NCI-H1048 (cell line): ENCODE measurements at regions not wholly inside any gene's neighbourhood (a gene's known extent, or its start where the extent isn't known, plus 50 kb on each side); places are given as distances from the start of the nearest gene placed in this dataset.

Experiments used
- DNase-seq: peaks from one replicate; lab custom pipeline; 2025; lab: John Stamatoyannopoulos, UW

GRCh38 chr10:36111676-36112075, 469.6 kb upstream of the FZD8 start:
- DNase-seq: no peak

DNA sequence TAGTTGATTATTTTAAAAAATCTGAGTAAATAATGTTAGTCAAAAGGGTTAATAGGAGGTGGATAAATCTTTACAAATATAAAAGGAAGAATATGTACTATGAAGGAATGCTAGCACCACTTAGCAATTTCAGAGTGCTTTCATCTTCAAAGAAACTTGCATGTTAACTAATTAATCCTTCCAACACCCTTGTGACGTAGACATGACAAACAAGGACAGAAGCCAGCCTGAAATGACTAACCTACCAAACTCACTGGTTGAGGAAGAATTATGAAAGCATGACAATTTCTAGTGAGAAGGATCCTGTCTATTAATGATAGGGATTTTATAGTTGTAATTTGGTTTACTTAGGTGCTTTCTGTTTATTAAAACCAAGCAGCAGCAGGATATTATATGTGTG, 468.0 kb upstream of the FZD8 start:
- DNase-seq: no peak

- no peak for DNase-seq
Measured at GRCh38 chr10:36109399-36110023, 467.4 kb upstream of the FZD8 start.

GRCh38 chr10:36097696-36098095, 455.6 kb upstream of the FZD8 start:
- DNase-seq: no peak

DNA sequence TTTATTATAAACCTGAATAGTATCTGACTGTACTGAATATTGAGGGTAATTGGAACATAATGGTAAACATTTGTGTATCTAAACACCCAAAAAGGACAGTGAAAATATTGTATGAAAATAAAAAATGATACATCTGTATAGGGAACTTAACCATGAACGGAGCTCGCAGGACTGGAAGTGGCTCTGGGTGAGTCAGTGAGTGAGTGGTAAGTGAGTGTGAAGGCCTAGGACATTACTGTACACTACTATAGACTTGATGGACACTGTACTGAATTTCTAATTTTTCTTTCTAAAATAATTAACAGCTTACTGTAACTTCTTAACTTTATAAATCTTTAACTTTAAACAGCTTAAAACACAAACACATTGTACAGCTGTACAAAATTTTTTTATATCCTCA, 454.5 kb upstream of the FZD8 start:
- no peak for DNase-seq

DNA sequence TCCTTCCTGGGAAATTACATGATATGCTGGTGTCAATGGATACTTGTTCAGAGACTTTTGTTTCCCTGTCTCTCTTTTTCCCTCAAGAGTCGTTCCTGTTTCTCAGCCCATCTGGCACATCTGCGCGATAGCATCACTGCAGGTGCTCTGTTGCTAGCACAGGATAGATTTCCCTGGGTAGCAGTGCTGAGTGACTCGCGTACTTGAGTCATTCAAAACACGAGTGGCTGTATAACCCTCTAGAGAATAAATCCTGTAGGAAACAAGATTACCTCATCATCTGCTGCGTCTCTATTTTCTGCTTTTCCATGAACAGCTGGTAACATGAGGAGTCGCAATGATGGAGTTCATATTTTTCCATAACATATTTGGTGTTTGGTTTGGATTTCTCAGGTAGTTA, 452.0 kb upstream of the FZD8 start:
- DNase-seq: no peak

DNA sequence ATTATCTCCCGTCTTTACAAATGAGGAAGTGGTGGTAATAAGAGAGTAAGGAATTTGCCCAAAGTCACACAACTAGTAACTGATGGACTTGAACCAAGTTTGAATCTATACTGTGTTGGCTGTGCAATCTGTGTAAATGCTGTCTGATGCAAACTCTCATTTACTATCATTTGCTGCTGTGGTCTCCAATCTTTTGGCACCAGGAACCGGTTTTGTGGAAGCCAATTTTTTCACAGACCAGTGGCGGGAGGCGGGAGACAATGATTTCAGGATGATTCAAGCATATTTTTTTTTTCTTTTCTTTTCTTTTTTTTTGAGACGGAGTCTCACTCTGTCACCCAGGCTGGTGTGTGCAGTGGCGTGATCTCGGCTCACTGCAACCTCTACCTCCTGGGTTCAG, 450.0 kb upstream of the FZD8 start:
- no peak for DNase-seq

GRCh38 chr10:36091007-36091406, 448.9 kb upstream of the FZD8 start:
- no peak for DNase-seq

DNA sequence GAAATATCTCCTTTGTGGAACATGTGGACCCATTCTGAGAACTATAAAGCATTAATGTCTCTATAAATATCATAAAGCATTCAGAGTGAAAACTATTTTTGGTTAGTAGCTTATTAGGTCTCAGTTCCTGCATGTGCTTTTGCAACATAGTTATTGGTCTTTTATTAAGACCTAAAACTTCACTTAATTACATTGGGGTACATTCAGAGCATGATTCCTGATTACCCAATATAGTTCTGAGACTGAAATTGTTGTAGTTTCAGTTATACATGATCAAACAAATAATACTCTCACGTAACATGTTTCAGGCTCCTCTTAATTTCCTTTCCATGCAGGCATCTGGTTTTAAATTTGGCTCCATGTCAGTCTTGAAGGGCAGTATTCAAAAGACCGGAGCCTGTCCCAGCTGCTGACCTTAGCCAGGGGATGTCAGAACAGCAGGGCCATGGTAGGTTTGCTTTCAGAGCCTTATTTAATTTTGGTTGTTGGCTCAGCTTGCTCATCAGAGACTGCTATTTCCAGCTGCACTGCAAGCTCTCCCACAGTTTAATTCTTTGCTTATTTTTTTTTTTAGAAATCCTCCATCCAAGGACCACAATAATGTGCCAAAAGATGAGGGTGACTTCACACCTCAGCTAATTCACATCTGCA, 447.8 kb upstream of the FZD8 start:
- no peak for DNase-seq

- no peak for DNase-seq
Measured at GRCh38 chr10:36087006-36088005, 445.2 kb upstream of the FZD8 start.

GRCh38 chr10:36075196-36075595, 433.1 kb upstream of the FZD8 start:
- DNase-seq: no peak

- DNase-seq: no peak
Measured at GRCh38 chr10:36073796-36074345, 431.8 kb upstream of the FZD8 start.

- DNase-seq: no peak
Measured at GRCh38 chr10:36068542-36068941, 426.4 kb upstream of the FZD8 start.

DNA sequence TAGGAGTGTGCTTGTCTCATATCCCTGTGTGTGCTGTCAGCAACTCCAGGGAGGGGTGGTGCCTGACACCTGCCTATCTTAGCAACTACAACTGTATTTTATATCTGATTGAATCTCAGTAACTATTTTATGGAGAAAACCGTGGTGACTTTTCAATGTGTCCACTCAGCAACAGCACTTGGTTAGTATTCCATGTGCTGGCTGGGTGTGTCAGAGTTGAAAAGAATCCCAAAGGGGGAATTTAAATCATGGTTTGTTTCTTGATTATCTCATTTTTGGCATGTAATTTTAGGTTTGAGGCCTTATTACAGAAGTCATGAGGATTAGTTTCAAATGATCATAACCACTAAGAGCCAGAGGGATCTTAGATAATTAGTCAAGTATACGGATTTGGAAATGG, 425.7 kb upstream of the FZD8 start:
- DNase-seq: no peak

DNA sequence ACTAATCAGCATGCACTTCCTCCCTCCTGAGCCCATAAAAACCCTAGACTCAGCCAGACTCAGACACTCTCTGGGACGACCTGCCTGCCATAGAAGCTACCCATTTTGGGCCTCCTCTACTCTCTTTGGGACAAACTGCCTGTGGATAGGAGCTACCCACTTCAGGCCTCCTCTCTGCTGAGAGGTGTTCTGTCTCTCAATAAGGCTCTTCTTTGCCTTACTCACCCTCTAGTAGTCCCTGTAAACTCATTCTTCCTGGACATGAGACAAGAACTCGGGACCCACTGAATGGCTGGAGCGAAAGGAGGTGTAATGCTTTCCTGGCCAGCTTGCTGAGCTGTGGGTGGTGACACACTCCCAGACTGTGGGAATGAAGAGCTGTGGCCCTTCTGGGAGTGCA, 424.8 kb upstream of the FZD8 start:
- DNase-seq: no peak

DNA sequence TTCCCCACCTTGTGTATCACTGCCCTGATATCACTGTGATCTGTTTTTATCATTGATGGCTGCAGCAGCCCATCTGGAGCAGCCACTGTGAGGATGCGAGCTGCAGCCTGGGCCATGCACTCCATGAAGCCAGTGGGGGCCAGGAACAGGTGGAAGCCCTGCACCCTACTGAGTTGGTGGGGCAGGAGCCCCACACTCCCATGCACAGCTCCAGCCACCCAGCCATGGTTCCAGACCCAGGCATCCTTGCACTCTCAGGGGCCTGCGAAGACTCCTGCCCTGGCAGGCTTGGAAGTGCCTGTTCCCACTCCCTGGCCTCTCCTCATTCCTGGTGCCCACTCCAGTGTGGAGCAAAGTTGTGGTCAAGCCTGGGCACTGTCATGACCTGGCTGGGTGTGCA, 424.0 kb upstream of the FZD8 start:
- DNase-seq: no peak

GRCh38 chr10:36063396-36063795, 421.3 kb upstream of the FZD8 start:
- DNase-seq: no peak

GRCh38 chr10:36057731-36058130, 415.6 kb upstream of the FZD8 start:
- no peak for DNase-seq

- no peak for DNase-seq
Measured at GRCh38 chr10:36057180-36057579, 415.1 kb upstream of the FZD8 start.

DNA sequence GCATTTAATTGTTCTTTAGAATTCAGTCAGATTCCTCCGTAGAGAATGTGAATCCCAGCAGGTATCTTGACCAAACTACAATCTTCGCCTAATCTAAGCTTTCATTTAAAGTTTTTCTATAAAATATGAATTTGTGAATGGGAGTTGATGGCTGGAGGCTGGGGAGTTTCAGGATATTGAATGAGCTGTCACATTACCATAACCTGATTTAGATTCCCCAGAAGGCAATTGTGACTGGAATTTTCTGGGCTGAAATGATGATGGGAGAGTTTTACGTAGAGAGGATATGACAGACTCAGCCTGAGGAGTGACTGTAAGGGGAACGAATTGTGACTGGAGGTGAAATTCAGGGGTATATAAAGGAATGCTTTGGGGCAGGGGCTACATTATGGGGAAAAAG, 411.7 kb upstream of the FZD8 start:
- DNase-seq: no peak

DNA sequence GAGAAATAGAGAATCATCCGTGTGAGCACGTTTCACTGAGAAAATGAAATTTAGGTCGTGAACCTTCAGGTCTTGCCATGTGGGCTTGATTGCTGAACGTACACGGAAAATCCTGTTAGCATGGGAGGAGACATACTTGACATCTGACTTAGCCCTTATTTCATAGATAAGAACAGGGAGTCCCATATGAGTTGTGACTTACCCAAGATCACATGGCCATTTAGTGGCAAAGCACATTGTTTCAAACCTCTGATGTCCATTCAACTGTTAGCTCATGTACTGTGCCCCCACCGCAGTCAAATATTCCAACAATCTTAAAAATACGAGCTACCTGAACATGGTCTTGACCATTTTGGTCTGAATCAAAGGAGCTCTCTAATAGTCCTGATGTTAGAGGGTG, 411.2 kb upstream of the FZD8 start:
- DNase-seq: no peak

DNA sequence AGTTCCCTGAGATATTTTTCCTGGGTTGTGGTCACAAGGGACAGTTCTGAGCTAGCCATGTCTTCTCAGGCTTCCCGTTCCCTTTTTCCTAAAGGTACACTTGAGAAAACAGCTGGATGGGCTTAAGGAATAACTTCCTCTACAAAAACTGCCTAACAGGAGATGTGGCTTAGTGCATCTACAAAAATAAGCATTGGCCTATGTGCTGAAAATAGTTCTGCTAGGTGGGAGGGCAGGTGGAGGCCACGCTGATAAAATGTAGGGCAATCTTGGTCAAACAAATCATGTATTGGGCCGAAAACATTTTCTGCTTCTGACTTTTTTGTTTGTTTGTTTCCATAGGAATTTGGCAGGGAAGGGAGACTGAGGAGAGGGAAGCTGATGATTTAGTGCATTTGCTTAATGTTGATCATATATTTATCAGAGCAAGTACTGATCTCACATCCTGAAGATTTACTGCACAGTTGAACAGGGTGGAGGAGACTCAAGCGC, 409.4 kb upstream of the FZD8 start:
- no peak for DNase-seq
